H9 (cell line): ENCODE measurements at regions not wholly inside any gene's neighbourhood (a gene's known extent, or its start where the extent isn't known, plus 50 kb on each side); places are given as distances from the start of the nearest gene placed in this dataset.

ENCODE experiments used
- DNase-seq: peaks from one replicate; pipeline ENCODE4 v3.0.0-alpha.2; 2017
- H2AFZ ChIP-seq: one replicate; pipeline ENCODE4 v1.6.1; 2013; ENCODE audit warnings: mild to moderate bottlenecking, low read length, control low read depth, moderate library complexity
- H2AK5ac ChIP-seq: 2 replicates; pipeline ENCODE4 v1.6.1; 2013; ENCODE audit warnings: low read length, control low read depth, mixed read lengths; ENCODE audit not compliant: insufficient read length
- H2BK120ac ChIP-seq: one replicate; pipeline ENCODE4 v1.6.1; 2013; ENCODE audit warnings: low read depth, mild to moderate bottlenecking, low read length, control low read depth, inconsistent platforms; ENCODE audit not compliant: poor library complexity, severe bottlenecking
- H2BK12ac ChIP-seq: 2 replicates; pipeline ENCODE4 v1.6.1; 2013; ENCODE audit warnings: low read length, control low read depth, mixed read lengths, low read depth; ENCODE audit not compliant: insufficient read length
- H2BK15ac ChIP-seq: 2 replicates; pipeline ENCODE4 v1.6.1; 2013; ENCODE audit warnings: low read depth, low read length, control low read depth
- H2BK20ac ChIP-seq: one replicate; pipeline ENCODE4 v1.6.1; 2013; ENCODE audit warnings: low read depth, mild to moderate bottlenecking, low read length, control low read depth, inconsistent platforms; ENCODE audit not compliant: poor library complexity, severe bottlenecking
- H2BK5ac ChIP-seq: 2 replicates; pipeline ENCODE4 v1.6.1; 2013; ENCODE audit warnings: low read length, control low read depth, mixed read lengths; ENCODE audit not compliant: insufficient read length
- H3K14ac ChIP-seq: 2 replicates; pipeline ENCODE4 v1.6.1; 2013; ENCODE audit warnings: low read length, control low read depth; ENCODE audit not compliant: insufficient read depth
- H3K18ac ChIP-seq: 2 replicates; pipeline ENCODE4 v1.6.1; 2013; ENCODE audit warnings: low read depth, mild to moderate bottlenecking, mixed read lengths, low read length, control low read depth; ENCODE audit not compliant: insufficient read length
- H3K23ac ChIP-seq: 2 replicates; pipeline ENCODE4 v1.6.1; 2013; ENCODE audit warnings: low read length, control low read depth, mixed read lengths, low read depth; ENCODE audit not compliant: insufficient read length
- H3K23me2 ChIP-seq: 2 replicates; pipeline ENCODE4 v1.6.1; 2013; ENCODE audit warnings: low read depth, mild to moderate bottlenecking, mixed read lengths, low read length, control low read depth; ENCODE audit not compliant: insufficient read length, poor library complexity, severe bottlenecking
- H3K27ac ChIP-seq: 2 replicates; pipeline ENCODE4 v1.5.1; 2013; ENCODE audit warnings: low read length, control low read depth, mixed read lengths, low read depth; ENCODE audit not compliant: insufficient read length
- H3K27me3 ChIP-seq: 2 replicates; pipeline ENCODE4 v1.6.1; 2013; ENCODE audit warnings: low read length, control low read depth, inconsistent platforms; ENCODE audit not compliant: insufficient read depth
- H3K4ac ChIP-seq: 2 replicates; pipeline ENCODE4 v1.6.1; 2013; ENCODE audit warnings: low read depth, mild to moderate bottlenecking, control low read depth, inconsistent platforms, low read length, moderate library complexity
- H3K4me1 ChIP-seq: 2 replicates; pipeline ENCODE4 v1.6.1; 2013; ENCODE audit warnings: low read length, control low read depth, inconsistent platforms; ENCODE audit not compliant: insufficient read depth
- H3K4me2 ChIP-seq: 2 replicates; pipeline ENCODE4 v1.6.1; 2013; ENCODE audit warnings: low read length, control low read depth, mixed read lengths; ENCODE audit not compliant: insufficient read length, insufficient read depth
- H3K56ac ChIP-seq: 2 replicates; pipeline ENCODE4 v1.6.1; 2013; ENCODE audit warnings: low read depth, mild to moderate bottlenecking, mixed read lengths, low read length, control low read depth; ENCODE audit not compliant: insufficient read length
- H3K79me1 ChIP-seq: 2 replicates; pipeline ENCODE4 v1.6.1; 2013; ENCODE audit warnings: low read depth, mild to moderate bottlenecking, moderate library complexity, low read length, control low read depth, inconsistent platforms; ENCODE audit not compliant: insufficient read depth, poor library complexity, severe bottlenecking
- H3K79me2 ChIP-seq: 2 replicates; pipeline ENCODE4 v1.6.1; 2013; ENCODE audit warnings: low read length, control low read depth, inconsistent platforms; ENCODE audit not compliant: insufficient read depth
- H3K9ac ChIP-seq: 2 replicates; pipeline ENCODE4 v1.6.1; 2013; ENCODE audit warnings: low read length, control low read depth, mixed read lengths; ENCODE audit not compliant: insufficient read length; ENCODE audit errors: extremely low read depth
- H3K9me3 ChIP-seq: one replicate; pipeline ENCODE4 v1.6.1; 2013; ENCODE audit warnings: low read depth, low read length, inconsistent platforms; ENCODE audit not compliant: control insufficient read depth
- H3T11ph ChIP-seq: one replicate; pipeline ENCODE4 v1.6.1; 2013; ENCODE audit warnings: mild to moderate bottlenecking, low read length, control low read depth, inconsistent platforms
- H4K20me1 ChIP-seq: one replicate; pipeline ENCODE4 v1.6.1; 2013; ENCODE audit not compliant: control insufficient read depth, insufficient read length, insufficient read depth
- H4K5ac ChIP-seq: 2 replicates; pipeline ENCODE4 v1.6.1; 2013; ENCODE audit warnings: low read depth, mild to moderate bottlenecking, mixed read lengths, low read length, control low read depth; ENCODE audit not compliant: insufficient read length
- H4K8ac ChIP-seq: replicated peaks from 2 replicates; pipeline ENCODE4 v1.6.1; 2013; ENCODE audit warnings: low read length, control low read depth, mixed read lengths, low read depth; ENCODE audit not compliant: insufficient read length
- H4K91ac ChIP-seq: 2 replicates; pipeline ENCODE4 v1.6.1; 2013; ENCODE audit warnings: low read depth, mild to moderate bottlenecking, moderate library complexity, mixed read lengths, low read length, control low read depth; ENCODE audit not compliant: insufficient read length
- H3K27ac Mint-ChIP-seq, 3 experiments: 2 replicates in 2 of 3; 3 replicates in 1 of 3; pipeline ENCODE4 v1.8.0; 2020 to 2021; ENCODE audit warnings: mixed read lengths in 3 of 3, mild to moderate bottlenecking in 1 of 3, moderate library complexity in 1 of 3
- H3K27me3 Mint-ChIP-seq: 2 replicates; pipeline ENCODE4 v1.8.0; 2021; ENCODE audit warnings: low read depth, mild to moderate bottlenecking, moderate library complexity, mixed read lengths
- H3K36me3 Mint-ChIP-seq, 3 experiments: 2 replicates in 2 of 3; 3 replicates in 1 of 3; pipeline ENCODE4 v1.8.0; 2020 to 2021; ENCODE audit warnings: low read depth in 3 of 3, mixed read lengths in 3 of 3; ENCODE audit not compliant: insufficient read depth in 1 of 3
- H3K4me1 Mint-ChIP-seq, 2 experiments: 2 replicates each; pipeline ENCODE4 v1.8.0; 2020; ENCODE audit warnings: mixed read lengths in 2 of 2
- H3K4me3 Mint-ChIP-seq, 2 experiments: 2 replicates in 1 of 2; 3 replicates in 1 of 2; pipeline ENCODE4 v1.8.0; 2020 to 2021; ENCODE audit warnings: mild to moderate bottlenecking in 2 of 2, mixed read lengths in 2 of 2, moderate library complexity in 1 of 2
- H3K9me3 Mint-ChIP-seq, 2 experiments: 2 replicates in 1 of 2; 3 replicates in 1 of 2; pipeline ENCODE4 v1.8.0; 2020; ENCODE audit warnings: mild to moderate bottlenecking in 2 of 2, mixed read lengths in 2 of 2, moderate library complexity in 1 of 2
- WGBS: extraction: QIAGEN DNeasy Blood & Tissue Kit; methylation state at CpG from one replicate; pipeline ENCODE4 v1.1.7; 2013; ENCODE audit warnings: missing lambda C conversion rate, low lambda C conversion rate, mixed read lengths; ENCODE audit not compliant: insufficient read length; ENCODE audit errors: extremely low coverage; 5-methylcytosine and 5-hydroxymethylcytosine counted together
- TF ChIP-seq, protein P1 (sequence below): fragments of 200-600 bp; sonication (generic); conservative IDR thresholded peaks from 3 replicates; pipeline ENCODE4 v1.8.0; 2021; ENCODE audit warnings: antibody characterized with exemption, mild to moderate bottlenecking

DNA sequence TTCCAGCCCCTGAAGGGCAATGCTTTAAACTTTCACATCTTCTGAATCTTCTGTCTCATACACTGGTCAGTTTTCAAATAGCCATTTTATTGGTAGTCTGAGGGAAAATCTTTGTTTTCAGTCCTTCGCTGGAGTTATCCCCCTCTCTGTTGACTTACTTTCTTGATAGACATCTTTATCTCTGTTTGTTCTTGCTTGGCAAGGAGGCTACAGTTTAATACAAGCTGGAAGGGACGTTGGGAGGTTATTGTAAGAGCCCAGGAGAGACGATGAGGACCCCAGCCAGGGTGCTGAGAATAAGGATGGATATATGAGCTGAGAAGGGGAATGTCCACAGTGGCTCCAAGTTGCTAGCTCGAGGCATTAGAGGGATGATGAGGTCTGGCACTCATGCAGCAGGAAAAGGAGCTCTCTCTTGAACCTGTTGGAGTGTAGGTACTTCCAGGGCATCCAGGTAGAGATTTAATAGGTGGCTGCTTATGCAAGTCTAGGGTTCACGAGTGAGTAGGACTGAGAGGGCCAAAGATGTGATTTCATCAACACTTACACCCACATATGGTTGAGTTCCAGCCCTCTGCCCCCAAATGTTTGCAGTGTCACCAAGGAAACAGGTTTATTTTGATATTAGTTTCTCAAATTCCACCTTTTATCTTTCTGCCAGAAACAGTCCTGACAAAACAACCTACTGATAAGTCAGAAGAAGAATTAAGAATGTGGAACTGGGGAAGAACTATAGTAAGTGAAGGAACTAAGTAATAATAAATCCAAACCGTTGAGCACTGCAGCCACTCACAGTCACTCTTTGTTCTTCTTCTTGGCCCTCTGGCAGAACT, 237.3 kb upstream of the PROX1 start:
- no peak overlapping the region for H3K4me3 Mint-ChIP-seq
- H2BK12ac ChIP-seq = no peak overlapping the region
- H3K27me3 ChIP-seq = no peaks in the 10 kb centered on the region
- H3K18ac ChIP-seq = no peak overlapping the region
- TF ChIP-seq, protein P1, sequence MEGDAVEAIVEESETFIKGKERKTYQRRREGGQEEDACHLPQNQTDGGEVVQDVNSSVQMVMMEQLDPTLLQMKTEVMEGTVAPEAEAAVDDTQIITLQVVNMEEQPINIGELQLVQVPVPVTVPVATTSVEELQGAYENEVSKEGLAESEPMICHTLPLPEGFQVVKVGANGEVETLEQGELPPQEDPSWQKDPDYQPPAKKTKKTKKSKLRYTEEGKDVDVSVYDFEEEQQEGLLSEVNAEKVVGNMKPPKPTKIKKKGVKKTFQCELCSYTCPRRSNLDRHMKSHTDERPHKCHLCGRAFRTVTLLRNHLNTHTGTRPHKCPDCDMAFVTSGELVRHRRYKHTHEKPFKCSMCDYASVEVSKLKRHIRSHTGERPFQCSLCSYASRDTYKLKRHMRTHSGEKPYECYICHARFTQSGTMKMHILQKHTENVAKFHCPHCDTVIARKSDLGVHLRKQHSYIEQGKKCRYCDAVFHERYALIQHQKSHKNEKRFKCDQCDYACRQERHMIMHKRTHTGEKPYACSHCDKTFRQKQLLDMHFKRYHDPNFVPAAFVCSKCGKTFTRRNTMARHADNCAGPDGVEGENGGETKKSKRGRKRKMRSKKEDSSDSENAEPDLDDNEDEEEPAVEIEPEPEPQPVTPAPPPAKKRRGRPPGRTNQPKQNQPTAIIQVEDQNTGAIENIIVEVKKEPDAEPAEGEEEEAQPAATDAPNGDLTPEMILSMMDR = no peak
- no peak overlapping the region for H2BK120ac ChIP-seq
- no peaks in the 10 kb centered on the region for H3K4me1 ChIP-seq
- no peak overlapping the region for H2BK15ac ChIP-seq
- no peaks in the 10 kb centered on the region for H3K79me2 ChIP-seq
- no peaks in the 10 kb centered on the region for H4K20me1 ChIP-seq
- peaks cover 0 to 3% of the 10 kb centered on the region in 2 experiments; a peak in 1 of 5 replicates for H3K9me3 Mint-ChIP-seq
- no peaks in the 10 kb centered on the region for H3K4me1 Mint-ChIP-seq
- H3T11ph ChIP-seq = no peak overlapping the region
- WGBS = no CpG with 5 or more reads among the region's 6 CpGs
- no peak overlapping the region for H2AK5ac ChIP-seq
- H3K23me2 ChIP-seq = no peaks in the 10 kb centered on the region
- H3K27ac Mint-ChIP-seq = no peak overlapping the region
- no peak overlapping the region for H3K4me2 ChIP-seq
- H3K9me3 ChIP-seq = no peaks in the 10 kb centered on the region
- H3K36me3 Mint-ChIP-seq = no peaks in the 10 kb centered on the region
- H3K14ac ChIP-seq = no peak overlapping the region
- no peak overlapping the region for H4K8ac ChIP-seq
- H3K23ac ChIP-seq = no peak overlapping the region
- H2AFZ ChIP-seq = no peak overlapping the region
- no peak overlapping the region for H2BK20ac ChIP-seq
- H2BK5ac ChIP-seq = no peak overlapping the region
- no peak overlapping the region for H4K5ac ChIP-seq
- H3K56ac ChIP-seq = no peak overlapping the region
- no peak overlapping the region for H3K4ac ChIP-seq
- no peak overlapping the region for H3K27ac ChIP-seq
- H3K9ac ChIP-seq = no peak overlapping the region
- no peaks in the 10 kb centered on the region for H3K79me1 ChIP-seq
- no peak overlapping the region for H4K91ac ChIP-seq
- no peak for DNase-seq
- H3K27me3 Mint-ChIP-seq = peaks cover 7% of the 10 kb centered on the region
